ENCODE measurements at regions not wholly inside any gene's neighbourhood (a gene's known extent, or its start where the extent isn't known, plus 50 kb on each side); places are given as distances from the start of the nearest gene placed in this dataset.

- CTCF ChIA-PET = no interaction called here
- no peak for ATAC-seq (ENCODE audit: low read depth)
- no CpG with 5 or more reads among the region's 2 CpGs for WGBS (ENCODE audit: insufficient coverage)
Measured at GRCh38 chr4:127355743-127356142, 277.0 kb upstream of the INTU start.

GRCh38 chr4:127357765-127358164, 275.0 kb upstream of the INTU start:
- H3K27ac ChIP-seq (ENCODE audit: low read length in 2 of 2) = no peak overlapping the region
- H2AFZ ChIP-seq (ENCODE audit: insufficient read depth, low read depth, low read length, poor library complexity, severe bottlenecking) = no peak overlapping the region
- no peaks in the 10 kb centered on the region for H4K20me1 ChIP-seq (ENCODE audit: control insufficient read depth, insufficient read depth, low read length, poor library complexity, severe bottlenecking)
- TF ChIP-seq EZH2 (IDR thresholded peaks at IDR 0.05; ENCODE audit: borderline replicate concordance, insufficient read depth, low read depth, low read length, poor library complexity, severe bottlenecking) (no peak), CTCF (IDR thresholded peaks at IDR 0.05) (no peak)
- no peaks in the 10 kb centered on the region for H3K36me3 ChIP-seq (replicated peaks in 1 of 2; ENCODE audit: control extremely low read depth in 1 of 2, control insufficient read depth in 1 of 2, extremely low read depth in 1 of 2, insufficient read depth in 2 of 2, low read length in 1 of 2)
- Mint-ChIP-seq H3K9me3 (ENCODE audit: insufficient read depth) (no peaks in the 10 kb centered on the region), H3K27me3 (no peaks in the 10 kb centered on the region), H3K4me1 (no peaks in the 10 kb centered on the region), H3K27ac (no peak overlapping the region), H3K4me3 (no peak overlapping the region)
- DNase-seq (no peak), ATAC-seq (ENCODE audit: low read depth) (no peak)
- H3K27me3 ChIP-seq (replicated peaks in 1 of 4; ENCODE audit: control extremely low read depth in 1 of 4, control insufficient read depth in 3 of 4, insufficient read depth in 4 of 4, low read length in 3 of 4) = no peaks in the 10 kb centered on the region
- H3K4me3 ChIP-seq (ENCODE audit: control extremely low read depth in 1 of 5, extremely low read depth in 1 of 5, insufficient read depth in 1 of 5, low read depth in 2 of 5, low read length in 4 of 5) = no peak overlapping the region
- no peak overlapping the region for H3K4me2 ChIP-seq (replicated peaks; ENCODE audit: low read depth, low read length, poor library complexity, severe bottlenecking)
- no peak overlapping the region for H3K9ac ChIP-seq (ENCODE audit: low read length)
- no peaks in the 10 kb centered on the region for H3K79me2 ChIP-seq (ENCODE audit: control insufficient read depth, insufficient read depth, low read length)
- no peaks in the 10 kb centered on the region for H3K9me3 ChIP-seq (ENCODE audit: control extremely low read depth in 1 of 3, control insufficient read depth in 2 of 3, insufficient read depth in 1 of 3, low read length in 2 of 3)
- ChIA-PET POLR2A (no interaction called here), CTCF (no interaction called here)
- H3K4me1 ChIP-seq (ENCODE audit: control insufficient read depth in 2 of 2, insufficient read depth in 2 of 2, low read length in 2 of 2) = no peaks in the 10 kb centered on the region
- intact Hi-C loops (cut with micrococcal nuclease) = no loop called here

More at GRCh38 chr4:127355743-127356142, 277.0 kb upstream of the INTU start:
- no peak overlapping the region for H3K4me2 ChIP-seq (replicated peaks; ENCODE audit: low read depth, low read length, poor library complexity, severe bottlenecking)
- no peaks in the 10 kb centered on the region for H3K79me2 ChIP-seq (ENCODE audit: control insufficient read depth, insufficient read depth, low read length)
- intact Hi-C loops (cut with micrococcal nuclease) = no loop called here
- no peak overlapping the region for H3K9ac ChIP-seq (ENCODE audit: low read length)
- DNase-seq = no peak
- no peaks in the 10 kb centered on the region for H3K9me3 ChIP-seq (ENCODE audit: control extremely low read depth in 1 of 3, control insufficient read depth in 2 of 3, insufficient read depth in 1 of 3, low read length in 2 of 3)
- H3K4me1 ChIP-seq (ENCODE audit: control insufficient read depth in 2 of 2, insufficient read depth in 2 of 2, low read length in 2 of 2) = no peaks in the 10 kb centered on the region
- H2AFZ ChIP-seq (ENCODE audit: insufficient read depth, low read depth, low read length, poor library complexity, severe bottlenecking) = no peak overlapping the region
- H3K9me3 Mint-ChIP-seq (ENCODE audit: insufficient read depth) = no peaks in the 10 kb centered on the region
- no peak for TF ChIP-seq CTCF (IDR thresholded peaks at IDR 0.05)
- no peak for TF ChIP-seq EZH2 (IDR thresholded peaks at IDR 0.05; ENCODE audit: borderline replicate concordance, insufficient read depth, low read depth, low read length, poor library complexity, severe bottlenecking)
- no peak overlapping the region for H3K4me3 Mint-ChIP-seq
- H4K20me1 ChIP-seq (ENCODE audit: control insufficient read depth, insufficient read depth, low read length, poor library complexity, severe bottlenecking) = no peaks in the 10 kb centered on the region
- no peaks in the 10 kb centered on the region for H3K4me1 Mint-ChIP-seq
- H3K27ac Mint-ChIP-seq = no peak overlapping the region
- H3K27me3 ChIP-seq (replicated peaks in 1 of 4; ENCODE audit: control extremely low read depth in 1 of 4, control insufficient read depth in 3 of 4, insufficient read depth in 4 of 4, low read length in 3 of 4) = no peaks in the 10 kb centered on the region
- H3K27me3 Mint-ChIP-seq = no peaks in the 10 kb centered on the region
- POLR2A ChIA-PET = no interaction called here
- no peaks in the 10 kb centered on the region for H3K36me3 ChIP-seq (replicated peaks in 1 of 2; ENCODE audit: control extremely low read depth in 1 of 2, control insufficient read depth in 1 of 2, extremely low read depth in 1 of 2, insufficient read depth in 2 of 2, low read length in 1 of 2)
- no peak overlapping the region for H3K27ac ChIP-seq (ENCODE audit: low read length in 2 of 2)
- no peak overlapping the region for H3K4me3 ChIP-seq (ENCODE audit: control extremely low read depth in 1 of 5, extremely low read depth in 1 of 5, insufficient read depth in 1 of 5, low read depth in 2 of 5, low read length in 4 of 5)

All from B cell (primary cell).